DND-41 (cell line): ENCODE measurements at regions not wholly inside any gene's neighbourhood (a gene's known extent, or its start where the extent isn't known, plus 50 kb on each side); places are given as distances from the start of the nearest gene placed in this dataset.

ENCODE experiments used
- EZH2 ChIP-seq: IDR thresholded peaks from 3 replicates; pipeline ENCODE4 v1.6.1; 2012; ENCODE audit warnings: borderline replicate concordance, low read depth, mild to moderate bottlenecking, moderate library complexity, low read length, inconsistent platforms; ENCODE audit not compliant: severe bottlenecking
- TF ChIP-seq, protein P1 (sequence below): IDR thresholded peaks from 2 replicates; pipeline ENCODE4 v1.5.1; 2012; ENCODE audit warnings: borderline replicate concordance, low read length, moderate library complexity, mild to moderate bottlenecking; ENCODE audit not compliant: poor library complexity, severe bottlenecking; ENCODE audit errors: extremely low read depth

DNA sequence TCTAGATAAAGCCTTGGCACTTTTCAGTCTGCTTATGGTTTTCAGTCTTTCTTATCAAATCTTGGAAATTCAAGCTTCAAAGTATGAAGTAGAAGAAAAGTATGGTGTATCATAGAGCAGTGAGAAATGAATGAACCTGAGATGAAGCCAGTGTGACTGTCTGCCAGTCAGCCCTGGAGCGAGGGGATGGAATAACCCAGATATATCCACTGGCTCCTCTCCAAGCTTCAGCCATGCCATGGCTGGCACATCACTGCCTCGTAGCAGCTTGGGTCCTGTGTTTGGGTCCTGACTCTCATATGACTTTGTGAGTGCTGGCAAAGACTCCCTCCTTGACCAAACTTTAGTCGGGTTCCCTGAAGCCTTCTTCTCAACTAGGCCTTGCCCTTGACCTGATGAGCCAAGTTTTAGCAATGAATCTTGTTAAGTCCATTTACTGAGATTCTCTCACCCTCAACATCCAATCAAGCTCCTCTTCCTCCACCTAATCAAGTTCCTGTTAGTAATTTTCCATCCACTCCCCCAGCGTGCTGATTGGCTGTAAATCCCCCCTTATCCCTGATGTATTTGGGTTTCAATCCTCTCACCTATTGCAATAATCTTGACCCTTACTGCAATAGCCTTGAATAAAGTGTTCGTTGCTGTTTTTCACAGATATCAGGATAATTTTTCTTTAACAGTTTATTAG lies 62.5 kb upstream of the PRDX6 start:
- TF ChIP-seq, protein P1, sequence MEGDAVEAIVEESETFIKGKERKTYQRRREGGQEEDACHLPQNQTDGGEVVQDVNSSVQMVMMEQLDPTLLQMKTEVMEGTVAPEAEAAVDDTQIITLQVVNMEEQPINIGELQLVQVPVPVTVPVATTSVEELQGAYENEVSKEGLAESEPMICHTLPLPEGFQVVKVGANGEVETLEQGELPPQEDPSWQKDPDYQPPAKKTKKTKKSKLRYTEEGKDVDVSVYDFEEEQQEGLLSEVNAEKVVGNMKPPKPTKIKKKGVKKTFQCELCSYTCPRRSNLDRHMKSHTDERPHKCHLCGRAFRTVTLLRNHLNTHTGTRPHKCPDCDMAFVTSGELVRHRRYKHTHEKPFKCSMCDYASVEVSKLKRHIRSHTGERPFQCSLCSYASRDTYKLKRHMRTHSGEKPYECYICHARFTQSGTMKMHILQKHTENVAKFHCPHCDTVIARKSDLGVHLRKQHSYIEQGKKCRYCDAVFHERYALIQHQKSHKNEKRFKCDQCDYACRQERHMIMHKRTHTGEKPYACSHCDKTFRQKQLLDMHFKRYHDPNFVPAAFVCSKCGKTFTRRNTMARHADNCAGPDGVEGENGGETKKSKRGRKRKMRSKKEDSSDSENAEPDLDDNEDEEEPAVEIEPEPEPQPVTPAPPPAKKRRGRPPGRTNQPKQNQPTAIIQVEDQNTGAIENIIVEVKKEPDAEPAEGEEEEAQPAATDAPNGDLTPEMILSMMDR: no peak
- no peak for TF ChIP-seq EZH2
